Activated CD8-positive, alpha-beta T cell treated with anti-CD3 and anti-CD28 coated beads for 36 hours (primary cell): ENCODE measurements at regions not wholly inside any gene's neighbourhood (a gene's known extent, or its start where the extent isn't known, plus 50 kb on each side); places are given as distances from the start of the nearest gene placed in this dataset.

Experiments used
- ATAC-seq: fragments of 200-7000 bp; cut with Tn5 transposase; one replicate; pipeline ENCODE4 v1.10.0; 2021; ENCODE audit warnings: mild to moderate bottlenecking, moderate library complexity
- CTCF ChIA-PET: fragments of 350-600 bp; sonication (Branson Sonifier 250); formaldehyde crosslinking; loops from one replicate; lab custom pipeline; 2021; ENCODE audit warnings: antibody characterized with exemption; lab: Charles Lee
- POLR2A ChIA-PET: fragments of 350-600 bp; sonication (Branson Sonifier 250); formaldehyde crosslinking; loops from one replicate; lab custom pipeline; 2021; ENCODE audit warnings: antibody characterized with exemption; lab: Charles Lee
- DNase-seq: peaks from one replicate; pipeline ENCODE4 v3.0.0-alpha.2; 2020
- H3K27ac Mint-ChIP-seq: one replicate; pipeline ENCODE4 v1.8.0; 2021; ENCODE audit warnings: mild to moderate bottlenecking, mixed read lengths
- H3K27me3 Mint-ChIP-seq: one replicate; pipeline ENCODE4 v1.8.0; 2021; ENCODE audit warnings: mixed read lengths
- H3K36me3 Mint-ChIP-seq: one replicate; pipeline ENCODE4 v1.8.0; 2021; ENCODE audit warnings: low read depth, mixed read lengths
- H3K4me1 Mint-ChIP-seq: one replicate; pipeline ENCODE4 v1.8.0; 2021; ENCODE audit warnings: low read depth, mixed read lengths
- H3K4me3 Mint-ChIP-seq: one replicate; pipeline ENCODE4 v1.8.0; 2021; ENCODE audit warnings: mild to moderate bottlenecking, moderate library complexity, mixed read lengths
- H3K9me3 Mint-ChIP-seq: one replicate; pipeline ENCODE4 v1.8.0; 2021; ENCODE audit warnings: mixed read lengths
- CTCF ChIP-seq: fragments of 200-600 bp; IDR thresholded peaks from one replicate; pipeline ENCODE4 v1.8.0; 2022; ENCODE audit warnings: antibody characterized with exemption, mild to moderate bottlenecking
- intact Hi-C: fragments of 100-400 bp; cut with micrococcal nuclease; formaldehyde crosslinking; loops from one replicate; pipeline ENCODE4 v1.10.0; 2022

DNA sequence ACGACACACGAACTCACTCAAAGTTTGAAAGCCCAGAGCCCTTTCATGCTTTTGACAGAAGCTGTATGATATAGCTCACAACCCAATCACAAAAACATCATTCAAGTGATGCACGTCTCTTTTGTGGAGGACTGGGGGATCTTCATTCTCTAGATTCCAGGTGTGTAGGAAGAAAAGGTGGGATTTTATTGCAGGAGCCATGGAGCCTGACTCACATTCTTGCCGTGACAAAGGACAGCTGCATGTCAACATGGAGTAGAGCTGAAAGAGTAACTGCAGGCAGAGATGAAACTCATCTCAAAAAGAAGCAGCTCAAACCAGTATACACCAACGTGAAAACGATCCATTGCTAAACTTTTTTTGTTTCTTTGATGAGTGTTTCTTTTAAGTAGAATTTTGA, 50.9 kb upstream of the PDE1A start:
- peaks cover 6% of the 10 kb centered on the region for H3K9me3 Mint-ChIP-seq

DNA sequence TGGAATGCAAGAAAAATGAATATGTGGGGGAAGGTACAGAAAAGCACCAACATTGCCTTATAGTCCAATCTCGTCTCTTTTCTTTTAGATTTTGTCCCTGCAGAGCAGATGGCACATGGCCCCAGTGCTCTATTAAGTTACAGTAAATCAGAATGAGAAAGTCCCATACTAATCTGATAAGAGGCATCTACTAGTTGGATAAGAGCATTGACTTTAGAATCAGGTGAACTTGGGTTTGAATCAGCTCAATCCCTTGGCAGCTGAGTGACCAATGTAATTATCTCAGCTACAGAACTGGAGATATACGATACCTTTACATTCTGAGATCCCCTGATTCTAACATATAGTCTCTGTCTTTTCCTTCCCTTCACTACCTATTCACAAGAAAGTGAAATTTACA, 54.8 kb upstream of the PDE1A start:
- no peak for DNase-seq

More for the DNA sequence above, 50.9 kb upstream of the PDE1A start:
- Mint-ChIP-seq H3K4me3 (no peak overlapping the region), H3K4me1 (no peaks in the 10 kb centered on the region), H3K27me3 (no peaks in the 10 kb centered on the region), H3K36me3 (no peaks in the 10 kb centered on the region), H3K27ac (no peak overlapping the region)
- DNase-seq (no peak), ATAC-seq (no peak)
- ChIA-PET POLR2A (no interaction called here), CTCF (no interaction called here)
- TF ChIP-seq CTCF: no peak
- intact Hi-C loops: no loop called here

DNA sequence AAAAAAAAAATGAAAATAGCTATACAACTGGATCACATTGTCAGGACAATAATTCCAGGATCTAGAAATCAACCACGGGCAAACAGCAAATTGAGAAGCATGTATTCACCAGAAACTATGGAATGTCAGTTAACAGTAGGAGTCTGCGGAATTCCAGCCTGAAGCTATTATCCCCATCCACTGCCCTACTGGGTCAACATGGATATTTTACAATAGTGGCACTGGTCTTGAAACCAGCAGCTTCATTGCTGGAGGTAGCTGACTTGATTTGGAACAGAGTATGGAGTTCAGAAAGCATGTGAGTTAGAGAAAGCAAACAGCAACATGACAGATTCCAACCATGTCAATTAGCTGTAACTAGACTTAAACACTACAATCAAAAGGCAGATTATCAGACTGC, 55.7 kb upstream of the PDE1A start:
- DNase-seq (no peak), ATAC-seq (no peak)
- Mint-ChIP-seq H3K9me3 (no peaks in the 10 kb centered on the region), H3K27ac (no peak overlapping the region), H3K4me3 (no peak overlapping the region), H3K27me3 (no peaks in the 10 kb centered on the region), H3K36me3 (no peaks in the 10 kb centered on the region), H3K4me1 (no peaks in the 10 kb centered on the region)
- ChIA-PET CTCF (no interaction called here), POLR2A (no interaction called here)
- intact Hi-C loops: no loop called here
- TF ChIP-seq CTCF: no peak

More for the DNA sequence above, 54.8 kb upstream of the PDE1A start:
- Mint-ChIP-seq H3K4me3 (no peak overlapping the region), H3K9me3 (no peaks in the 10 kb centered on the region), H3K36me3 (no peaks in the 10 kb centered on the region), H3K4me1 (no peaks in the 10 kb centered on the region), H3K27ac (no peak overlapping the region), H3K27me3 (no peaks in the 10 kb centered on the region)
- ChIA-PET POLR2A (no interaction called here), CTCF (no interaction called here)
- intact Hi-C loops: no loop called here
- TF ChIP-seq CTCF: no peak
- ATAC-seq: no peak

DNA sequence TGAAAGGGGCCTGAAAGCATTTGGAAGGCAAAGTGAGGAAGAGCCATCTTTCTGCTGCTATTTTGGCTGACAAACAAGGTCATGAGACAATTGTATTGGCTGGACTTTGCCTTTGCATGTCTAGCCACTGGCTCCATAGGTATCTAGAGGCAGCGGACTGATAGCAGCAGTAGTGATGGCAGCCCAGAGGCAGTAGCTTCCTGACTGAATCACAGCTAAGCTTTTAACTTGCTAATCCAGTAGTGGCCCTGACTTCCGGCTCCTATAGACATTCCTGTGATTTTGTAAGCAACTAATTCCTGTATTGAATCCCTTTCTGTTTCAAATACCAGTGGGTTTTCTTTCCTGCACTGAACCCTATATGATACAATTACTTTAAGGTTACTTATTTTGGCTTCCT, 69.8 kb upstream of the PDE1A start:
- CTCF ChIA-PET: no interaction called here
- H3K36me3 Mint-ChIP-seq: no peaks in the 10 kb centered on the region
- no peaks in the 10 kb centered on the region for H3K9me3 Mint-ChIP-seq
- no peak for ATAC-seq
- POLR2A ChIA-PET: no interaction called here
- TF ChIP-seq CTCF: no peak
- no peaks in the 10 kb centered on the region for H3K27me3 Mint-ChIP-seq
- DNase-seq: no peak
- H3K4me1 Mint-ChIP-seq: no peaks in the 10 kb centered on the region
- intact Hi-C loops: no loop called here
- no peak overlapping the region for H3K4me3 Mint-ChIP-seq
- H3K27ac Mint-ChIP-seq: no peak overlapping the region

DNA sequence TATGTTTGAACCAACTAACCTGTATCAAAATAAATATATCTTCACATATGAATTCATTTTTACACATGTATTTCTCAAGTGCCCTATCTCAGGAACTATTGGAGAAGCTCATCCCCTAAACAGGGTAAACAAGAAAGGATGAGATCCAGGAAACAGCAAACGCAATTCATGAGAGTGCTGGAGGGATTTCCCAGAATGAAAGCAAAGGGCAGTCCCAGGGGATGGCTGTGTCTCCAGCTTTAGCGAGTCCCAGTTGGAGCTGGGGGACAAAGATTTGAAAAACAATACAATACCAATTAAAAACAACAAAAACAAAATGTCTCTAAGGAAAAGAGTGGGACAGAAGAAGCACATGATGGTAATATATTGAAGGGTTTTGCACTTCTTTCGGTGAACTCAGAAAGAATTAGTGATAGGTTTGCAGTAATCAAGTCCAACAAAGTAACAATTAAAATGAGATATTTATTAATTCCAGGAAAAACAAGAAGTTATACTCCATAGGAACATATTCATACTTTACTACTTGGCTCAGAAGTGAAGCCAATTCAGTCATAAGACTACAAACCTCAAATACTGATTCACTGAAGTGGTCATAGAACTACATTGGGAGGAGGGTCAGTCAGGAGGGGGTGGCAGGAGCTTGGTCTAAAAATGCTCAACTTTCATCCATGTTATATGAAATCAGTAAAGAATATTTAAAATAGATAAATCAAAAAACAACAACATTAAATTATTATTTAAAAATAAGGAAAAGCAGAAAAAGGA, 73.1 kb upstream of the PDE1A start:
- no peak for TF ChIP-seq CTCF
- ATAC-seq (no peak), DNase-seq (no peak)
- H3K4me1 Mint-ChIP-seq: no peaks in the 10 kb centered on the region
- H3K27ac Mint-ChIP-seq: no peak overlapping the region
- no peaks in the 10 kb centered on the region for H3K9me3 Mint-ChIP-seq
- H3K4me3 Mint-ChIP-seq: no peak overlapping the region
- no peaks in the 10 kb centered on the region for H3K27me3 Mint-ChIP-seq
- intact Hi-C loops: no loop called here
- POLR2A ChIA-PET: no interaction called here
- no peaks in the 10 kb centered on the region for H3K36me3 Mint-ChIP-seq
- CTCF ChIA-PET: no interaction called here
